IMR-90 (cell line): ENCODE measurements at regions not wholly inside any gene's neighbourhood (a gene's known extent, or its start where the extent isn't known, plus 50 kb on each side); places are given as distances from the start of the nearest gene placed in this dataset.

Experiments used
- ATAC-seq: fragments of 200-7000 bp; cut with Tn5 transposase; 2 replicates; pipeline ENCODE4 v1.9.1; 2020; ENCODE audit warnings: low read depth, mild to moderate bottlenecking, moderate library complexity
- BruUV-seq: library from RNA; stranded (reverse); fragments of 400-500 nt; replicated peaks from 2 replicates; lab custom pipeline; 2021; lab: Mats Ljungman, UMichigan
- CTCF ChIA-PET: fragments of 300-600 bp; formaldehyde crosslinking; extraction: SDS; loops from one replicate; lab custom pipeline; 2021; ENCODE audit warnings: antibody characterized with exemption; lab: Yijun Ruan, JAX
- POLR2A ChIA-PET: fragments of 300-600 bp; sonication (Branson Sonifier 250); formaldehyde crosslinking; loops from one replicate; lab custom pipeline; 2022; ENCODE audit warnings: antibody characterized with exemption; ENCODE audit not compliant: unreplicated experiment; lab: Charles Lee
- DNase-seq: peaks from one replicate; pipeline ENCODE4 v3.0.0; 2013
- H2AFZ ChIP-seq: replicated peaks from 2 replicates; pipeline ENCODE3; 2013; ENCODE audit warnings: low read length, mild to moderate bottlenecking; ENCODE audit not compliant: poor library complexity
- H2AK5ac ChIP-seq: 2 replicates; pipeline ENCODE4 v1.6.1; 2013; ENCODE audit warnings: low read depth, low read length, inconsistent platforms
- H2AK9ac ChIP-seq: replicated peaks from 2 replicates; pipeline ENCODE3; 2013; ENCODE audit warnings: mild to moderate bottlenecking, low read depth, low read length, moderate library complexity; ENCODE audit not compliant: poor library complexity
- H2BK120ac ChIP-seq: 2 replicates; pipeline ENCODE4 v1.6.1; 2013; ENCODE audit warnings: low read depth, low read length, inconsistent platforms
- H2BK15ac ChIP-seq: 3 replicates; pipeline ENCODE4 v1.6.1; 2013; ENCODE audit warnings: low read depth, low read length, inconsistent platforms
- H2BK20ac ChIP-seq: 2 replicates; pipeline ENCODE4 v1.6.1; 2013; ENCODE audit warnings: low read depth, mild to moderate bottlenecking, inconsistent platforms, low read length, moderate library complexity
- H2BK5ac ChIP-seq: 2 replicates; pipeline ENCODE4 v1.6.1; 2013; ENCODE audit warnings: mild to moderate bottlenecking, low read depth, low read length, inconsistent platforms; ENCODE audit not compliant: poor library complexity, severe bottlenecking
- H3K14ac ChIP-seq: replicated peaks from 2 replicates; pipeline ENCODE4 v1.6.1; 2013; ENCODE audit warnings: low read depth, low read length, inconsistent platforms
- H3K18ac ChIP-seq: 2 replicates; pipeline ENCODE4 v1.6.1; 2013; ENCODE audit warnings: low read depth, low read length, control low read depth
- H3K23ac ChIP-seq: 2 replicates; pipeline ENCODE4 v1.6.1; 2013; ENCODE audit warnings: low read depth, low read length, inconsistent platforms
- H3K27ac ChIP-seq: 2 replicates; pipeline ENCODE4 v1.5.1; 2013; ENCODE audit warnings: mild to moderate bottlenecking, control low read depth, low read length; ENCODE audit not compliant: insufficient read depth
- H3K27me3 ChIP-seq: 2 replicates; pipeline ENCODE4 v1.6.1; 2013; ENCODE audit warnings: low read length; ENCODE audit not compliant: control insufficient read depth, insufficient read depth
- H3K36me3 ChIP-seq: 2 replicates; pipeline ENCODE4 v1.6.1; 2013; ENCODE audit warnings: low read length, mixed read lengths; ENCODE audit not compliant: control insufficient read depth, insufficient read depth
- H3K4ac ChIP-seq: 2 replicates; pipeline ENCODE4 v1.6.1; 2013; ENCODE audit warnings: low read depth, low read length, inconsistent platforms
- H3K4me1 ChIP-seq: 2 replicates; pipeline ENCODE4 v1.6.1; 2013; ENCODE audit warnings: low read length, mixed read lengths; ENCODE audit not compliant: control insufficient read depth, insufficient read depth
- H3K4me2 ChIP-seq: 2 replicates; pipeline ENCODE4 v1.6.1; 2013; ENCODE audit warnings: low read depth, mild to moderate bottlenecking, control low read depth, low read length, moderate library complexity
- H3K4me3 ChIP-seq: 2 replicates; pipeline ENCODE4 v1.5.1; 2013; ENCODE audit warnings: low read depth, mild to moderate bottlenecking, control low read depth, low read length, moderate library complexity; ENCODE audit not compliant: insufficient read depth
- H3K56ac ChIP-seq: 2 replicates; pipeline ENCODE4 v1.6.1; 2013; ENCODE audit warnings: low read length, inconsistent platforms; ENCODE audit not compliant: insufficient read depth; ENCODE audit errors: extremely low read depth
- H3K79me1 ChIP-seq, 2 experiments: 2 replicates each; pipeline ENCODE4 v1.6.1; 2013; ENCODE audit warnings: low read length in 2 of 2, inconsistent platforms in 1 of 2, low read depth in 1 of 2
- H3K9ac ChIP-seq: 2 replicates; pipeline ENCODE4 v1.6.1; 2013; ENCODE audit warnings: low read depth, low read length, control low read depth
- H3K9me1 ChIP-seq: 2 replicates; pipeline ENCODE4 v1.6.1; 2013; ENCODE audit warnings: low read length, inconsistent platforms; ENCODE audit not compliant: insufficient read depth
- H3K9me3 ChIP-seq: 2 replicates; pipeline ENCODE4 v1.6.1; 2013; ENCODE audit warnings: low read length; ENCODE audit not compliant: control insufficient read depth, insufficient read depth
- H4K20me1 ChIP-seq: 2 replicates; pipeline ENCODE4 v1.6.1; 2013; ENCODE audit warnings: low read length, inconsistent platforms; ENCODE audit not compliant: insufficient read depth
- H4K5ac ChIP-seq: 2 replicates; pipeline ENCODE4 v1.6.1; 2013; ENCODE audit warnings: mild to moderate bottlenecking, low read depth, low read length, control low read depth
- H4K8ac ChIP-seq, 2 experiments: 2 replicates each; pipeline ENCODE4 v1.6.1; 2013; ENCODE audit warnings: low read depth in 2 of 2, low read length in 2 of 2, control low read depth in 1 of 2, inconsistent platforms in 1 of 2
- H4K91ac ChIP-seq: 2 replicates; pipeline ENCODE4 v1.6.1; 2013; ENCODE audit warnings: low read depth, low read length, inconsistent platforms; ENCODE audit not compliant: insufficient read depth
- BHLHE40 ChIP-seq: fragments of 150-350 bp; IDR thresholded peaks from 2 replicates; pipeline ENCODE4 v1.6.1; 2016; ENCODE audit warnings: mild to moderate bottlenecking, low read depth, low read length
- CEBPB ChIP-seq: IDR thresholded peaks from 2 replicates; pipeline ENCODE4 v1.6.1; 2012; ENCODE audit warnings: low read depth, low read length, improper control_type of control experiment
- CHD1 ChIP-seq: IDR thresholded peaks from 2 replicates; pipeline ENCODE4 v1.6.1; 2012; ENCODE audit warnings: low read depth, low read length, improper control_type of control experiment
- CTCF ChIP-seq: conservative IDR thresholded peaks from 2 replicates; pipeline ENCODE4 v1.5.1; 2012; ENCODE audit warnings: mild to moderate bottlenecking, low read depth, low read length, improper control_type of control experiment
- FOS ChIP-seq: fragments of 150-350 bp; IDR thresholded peaks from 2 replicates; pipeline ENCODE4 v1.6.1; 2016; ENCODE audit warnings: low read depth, low read length
- MAFK ChIP-seq: IDR thresholded peaks from 2 replicates; pipeline ENCODE4 v1.6.1; 2012; ENCODE audit warnings: low read depth, low read length, improper control_type of control experiment
- MAZ ChIP-seq: IDR thresholded peaks from 2 replicates; pipeline ENCODE4 v1.6.1; 2012; ENCODE audit warnings: low read depth, mild to moderate bottlenecking, low read length, improper control_type of control experiment, moderate library complexity, borderline replicate concordance
- MXI1 ChIP-seq: IDR thresholded peaks from 2 replicates; pipeline ENCODE4 v1.6.1; 2012; ENCODE audit warnings: low read depth, mild to moderate bottlenecking, low read length, moderate library complexity, borderline replicate concordance
- NFE2L2 ChIP-seq: fragments of 150-350 bp; IDR thresholded peaks from 2 replicates; pipeline ENCODE4 v1.6.1; 2016; ENCODE audit warnings: low read depth, mild to moderate bottlenecking, low read length
- POLR2A ChIP-seq: IDR thresholded peaks from 2 replicates; pipeline ENCODE4 v1.6.1; 2012; ENCODE audit warnings: mild to moderate bottlenecking, low read depth, low read length
- RAD21 ChIP-seq: IDR thresholded peaks from 2 replicates; pipeline ENCODE4 v1.6.1; 2012; ENCODE audit warnings: low read length, improper control_type of control experiment
- RCOR1 ChIP-seq: IDR thresholded peaks from 2 replicates; pipeline ENCODE4 v1.6.1; 2012; ENCODE audit warnings: mild to moderate bottlenecking, low read length, improper control_type of control experiment; ENCODE audit not compliant: insufficient replicate concordance
- RFX5 ChIP-seq: IDR thresholded peaks from 2 replicates; pipeline ENCODE4 v1.8.0; 2012; ENCODE audit warnings: low read depth, mild to moderate bottlenecking, low read length, moderate library complexity
- SMC3 ChIP-seq: fragments of 150-350 bp; IDR thresholded peaks from 2 replicates; pipeline ENCODE4 v1.6.1; 2016; ENCODE audit warnings: low read depth, mild to moderate bottlenecking, antibody characterized with exemption, low read length, moderate library complexity
- dilution Hi-C: fragments of 300-500 bp; cut with HindIII; formaldehyde crosslinking; loops from one replicate; pipeline ENCODE4 v1.14.3; 2018; ENCODE audit warnings: low sequenced_read_pairs; ENCODE audit not compliant: unreplicated experiment
- in situ Hi-C: fragments of 300-500 bp; cut with MboI; formaldehyde crosslinking; loops from 3 replicates; pipeline ENCODE4 v1.14.3; 2019; ENCODE audit warnings: low sequenced_read_pairs, inconsistent platforms, mixed read lengths
- intact Hi-C: fragments of 100-400 bp; cut with micrococcal nuclease; formaldehyde crosslinking; loops from 2 replicates; pipeline ENCODE4 v1.10.0; 2022
- TF ChIP-seq, protein P1 (sequence below): fragments of 150-350 bp; IDR thresholded peaks from 2 replicates; pipeline ENCODE4 v1.6.1; 2017; ENCODE audit warnings: mild to moderate bottlenecking, antibody characterized with exemption, low read length, low read depth
- TF ChIP-seq, protein P2 (sequence below): fragments of 150-350 bp; IDR thresholded peaks from 2 replicates; pipeline ENCODE4 v1.6.1; 2016; ENCODE audit warnings: low read depth, mild to moderate bottlenecking, low read length, moderate library complexity, borderline replicate concordance

DNA sequence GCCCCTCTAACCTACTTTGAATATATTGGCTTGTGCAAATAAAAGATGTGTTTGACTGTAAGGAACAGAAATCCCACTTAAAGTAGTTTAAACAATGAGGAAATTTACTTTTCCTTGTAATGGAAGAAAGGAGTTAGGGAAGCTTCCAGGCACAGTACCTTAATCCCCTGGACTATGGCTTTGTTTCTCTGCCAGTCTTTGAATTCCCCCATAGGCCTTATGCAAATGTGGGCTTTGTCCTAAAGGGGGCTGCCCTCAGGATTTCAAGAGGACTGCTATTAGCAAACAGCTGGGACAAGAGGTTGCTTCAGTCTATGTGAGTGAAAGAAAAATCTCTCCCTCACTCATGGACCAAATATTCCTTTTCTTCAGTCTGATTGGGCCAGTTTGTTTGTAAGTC lies 255.1 kb upstream of the THSD7B start:
- no peak overlapping the region for H2AK5ac ChIP-seq
- H4K5ac ChIP-seq, result no peak overlapping the region
- DNase-seq, result no peak
- H3K14ac ChIP-seq, result no peak overlapping the region
- no peak for ATAC-seq
- H3K9ac ChIP-seq, result no peak overlapping the region
- H3K56ac ChIP-seq, result no peak overlapping the region
- no peak overlapping the region for H2BK5ac ChIP-seq
- no peak overlapping the region for H2AFZ ChIP-seq
- dilution Hi-C loops, result no loop called here
- no peaks in the 10 kb centered on the region for H3K9me1 ChIP-seq
- H3K4me2 ChIP-seq, result no peak overlapping the region
- H3K27me3 ChIP-seq, result no peaks in the 10 kb centered on the region
- CTCF ChIA-PET, result no interaction called here
- POLR2A ChIA-PET, result no interaction called here
- no TSS peak for BruUV-seq
- in situ Hi-C loops, result no loop called here
- TF ChIP-seq SMC3, result no peak
- TF ChIP-seq, protein P1, sequence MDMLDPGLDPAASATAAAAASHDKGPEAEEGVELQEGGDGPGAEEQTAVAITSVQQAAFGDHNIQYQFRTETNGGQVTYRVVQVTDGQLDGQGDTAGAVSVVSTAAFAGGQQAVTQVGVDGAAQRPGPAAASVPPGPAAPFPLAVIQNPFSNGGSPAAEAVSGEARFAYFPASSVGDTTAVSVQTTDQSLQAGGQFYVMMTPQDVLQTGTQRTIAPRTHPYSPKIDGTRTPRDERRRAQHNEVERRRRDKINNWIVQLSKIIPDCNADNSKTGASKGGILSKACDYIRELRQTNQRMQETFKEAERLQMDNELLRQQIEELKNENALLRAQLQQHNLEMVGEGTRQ, result no peak
- no peak for TF ChIP-seq MAZ
- no peak for TF ChIP-seq CEBPB
- TF ChIP-seq MXI1, result no peak
- no peak for TF ChIP-seq RAD21
- no peak for TF ChIP-seq NFE2L2
- TF ChIP-seq RFX5, result no peak
- TF ChIP-seq POLR2A, result no peak
- TF ChIP-seq, protein P2, sequence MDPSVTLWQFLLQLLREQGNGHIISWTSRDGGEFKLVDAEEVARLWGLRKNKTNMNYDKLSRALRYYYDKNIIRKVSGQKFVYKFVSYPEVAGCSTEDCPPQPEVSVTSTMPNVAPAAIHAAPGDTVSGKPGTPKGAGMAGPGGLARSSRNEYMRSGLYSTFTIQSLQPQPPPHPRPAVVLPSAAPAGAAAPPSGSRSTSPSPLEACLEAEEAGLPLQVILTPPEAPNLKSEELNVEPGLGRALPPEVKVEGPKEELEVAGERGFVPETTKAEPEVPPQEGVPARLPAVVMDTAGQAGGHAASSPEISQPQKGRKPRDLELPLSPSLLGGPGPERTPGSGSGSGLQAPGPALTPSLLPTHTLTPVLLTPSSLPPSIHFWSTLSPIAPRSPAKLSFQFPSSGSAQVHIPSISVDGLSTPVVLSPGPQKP, result no peak
- no peak for TF ChIP-seq BHLHE40
- no peak for TF ChIP-seq RCOR1
- no peak for TF ChIP-seq CTCF
- no peak for TF ChIP-seq CHD1
- no peak for TF ChIP-seq FOS
- TF ChIP-seq MAFK, result no peak
- no peak overlapping the region for H4K8ac ChIP-seq
- no peaks in the 10 kb centered on the region for H3K36me3 ChIP-seq
- peaks cover 20% of the 10 kb centered on the region for H3K9me3 ChIP-seq
- no peak overlapping the region for H3K23ac ChIP-seq
- H2BK20ac ChIP-seq, result no peak overlapping the region
- H3K79me1 ChIP-seq, result no peaks in the 10 kb centered on the region
- intact Hi-C loops, result no loop called here
- H4K91ac ChIP-seq, result no peak overlapping the region
- H3K18ac ChIP-seq, result no peak overlapping the region
- H2BK120ac ChIP-seq, result no peak overlapping the region
- H3K4me1 ChIP-seq, result no peaks in the 10 kb centered on the region
- H3K4ac ChIP-seq, result no peak overlapping the region
- no peak overlapping the region for H2AK9ac ChIP-seq
- H4K20me1 ChIP-seq, result no peaks in the 10 kb centered on the region
- no peak overlapping the region for H3K4me3 ChIP-seq
- no peak overlapping the region for H2BK15ac ChIP-seq
- no peak overlapping the region for H3K27ac ChIP-seq
